Nucleus accumbens (tissue), 56 donors: ENCODE measurements at regions not wholly inside any gene's neighbourhood (a gene's known extent, or its start where the extent isn't known, plus 50 kb on each side); places are given as distances from the start of the nearest gene placed in this dataset.
"Not testable (repeated sequence)": the region's sequence is repeated elsewhere in the genome, so short reads cannot be mapped to it uniquely, and the experiment has no call there.

ENCODE experiments used
- DNase-seq, 56 donors: peaks; one replicate each; lab custom pipeline; 2025; lab: John Stamatoyannopoulos, UW

GRCh38 chr2:52036853-52037252 is 1004.9 kb upstream of the NRXN1 start:
- no peak for DNase-seq

- no peak for DNase-seq
These were observed 1004.1 kb upstream of the NRXN1 start for GRCh38 chr2:52036024-52036423.

DNA sequence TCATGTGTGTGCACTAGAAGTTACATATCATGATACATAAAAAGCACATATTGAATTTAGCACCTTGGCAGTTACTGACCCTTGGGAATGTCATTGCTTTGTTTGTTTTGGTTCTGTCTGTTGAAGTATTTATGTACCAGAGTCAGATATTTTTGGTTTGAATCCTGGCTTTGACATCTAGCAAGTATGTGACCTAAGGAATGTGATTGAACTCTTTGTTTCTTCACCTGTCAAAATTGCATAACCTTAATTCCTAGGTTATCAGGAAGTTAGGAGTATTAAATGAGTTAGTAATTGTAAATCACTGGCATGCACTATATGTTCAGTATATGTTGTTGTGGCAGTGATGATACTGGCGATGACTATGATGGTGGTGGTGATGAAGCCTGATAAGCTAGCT is 1003.5 kb upstream of the NRXN1 start:
- DNase-seq, result no peak

GRCh38 chr2:52034706-52035105 is 1002.8 kb upstream of the NRXN1 start:
- no peak for DNase-seq

DNA sequence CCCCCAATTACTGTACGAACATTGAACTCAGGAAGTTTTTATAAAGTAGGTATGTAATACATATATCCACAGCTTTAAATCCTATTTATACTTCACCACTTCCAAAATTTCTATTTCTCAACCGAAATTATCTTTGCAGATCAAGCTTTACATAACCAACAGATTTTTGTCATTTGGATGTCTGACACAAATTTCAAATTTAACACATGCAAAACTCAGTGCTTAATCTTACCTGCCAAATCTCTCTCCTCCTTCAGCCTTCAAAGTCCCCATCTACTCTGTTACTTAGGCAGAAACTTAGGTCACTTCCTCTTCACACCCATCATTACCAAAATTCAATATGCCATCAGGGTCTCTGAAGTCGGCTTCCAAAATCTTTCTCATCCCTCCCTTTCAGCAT is 990.1 kb upstream of the NRXN1 start:
- no peak for DNase-seq

GRCh38 chr2:52017646-52018235 is 985.8 kb upstream of the NRXN1 start:
- DNase-seq, result no peak

- DNase-seq, result not testable (repeated sequence)
These were observed 975.0 kb upstream of the NRXN1 start for GRCh38 chr2:52006821-52007366.

GRCh38 chr2:52000151-52000855 is 968.4 kb upstream of the NRXN1 start:
- DNase-seq, result no peak

GRCh38 chr2:51998890-51999289 is 967.0 kb upstream of the NRXN1 start:
- no peak for DNase-seq

- DNase-seq, result no peak
These were observed 965.6 kb upstream of the NRXN1 start for GRCh38 chr2:51997571-51997970.

- no peak for DNase-seq
These were observed 963.4 kb upstream of the NRXN1 start for GRCh38 chr2:51995293-51995692.

- DNase-seq, result no peak
These were observed 962.3 kb upstream of the NRXN1 start for GRCh38 chr2:51994123-51994763.

DNA sequence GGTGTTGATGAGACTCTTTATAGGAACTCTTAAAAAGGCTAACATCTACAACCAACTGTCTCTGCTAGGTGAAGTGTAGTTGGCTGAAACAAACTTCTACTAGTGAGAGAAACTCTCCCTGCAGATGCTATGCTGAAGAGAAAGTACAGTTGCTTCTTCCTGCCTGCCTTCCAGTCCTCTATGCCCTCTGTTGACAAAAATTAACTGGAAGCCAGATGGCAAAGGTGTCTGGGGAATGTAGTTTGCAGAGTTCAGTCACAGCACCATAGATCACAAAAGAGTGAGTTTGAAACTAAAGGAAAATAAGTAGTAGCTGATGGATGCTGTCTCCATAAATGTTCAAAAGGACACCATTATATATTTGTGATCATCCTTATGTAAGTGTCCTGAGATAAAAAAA is 958.8 kb upstream of the NRXN1 start:
- no peak for DNase-seq

DNA sequence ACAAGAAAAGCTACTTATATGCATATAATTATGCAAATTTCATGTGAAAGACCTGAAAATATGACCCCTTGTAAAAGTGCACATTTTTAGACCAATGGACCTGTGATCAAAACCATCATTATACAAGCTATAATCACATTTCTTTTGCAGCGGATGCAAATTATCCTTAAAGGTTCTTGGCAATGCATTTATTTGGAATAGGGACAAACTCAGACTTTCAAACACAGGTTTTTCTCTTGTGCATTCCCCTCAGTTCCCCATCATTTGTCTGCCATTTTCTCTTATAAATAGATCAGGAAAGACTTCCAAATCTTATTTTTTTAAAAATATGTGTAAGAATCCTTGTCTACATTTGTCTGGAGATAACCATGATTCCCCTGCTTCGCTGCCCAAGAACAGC is 954.2 kb upstream of the NRXN1 start:
- DNase-seq, result no peak

- no peak for DNase-seq
These were observed 949.9 kb upstream of the NRXN1 start for GRCh38 chr2:51981783-51982182.

DNA sequence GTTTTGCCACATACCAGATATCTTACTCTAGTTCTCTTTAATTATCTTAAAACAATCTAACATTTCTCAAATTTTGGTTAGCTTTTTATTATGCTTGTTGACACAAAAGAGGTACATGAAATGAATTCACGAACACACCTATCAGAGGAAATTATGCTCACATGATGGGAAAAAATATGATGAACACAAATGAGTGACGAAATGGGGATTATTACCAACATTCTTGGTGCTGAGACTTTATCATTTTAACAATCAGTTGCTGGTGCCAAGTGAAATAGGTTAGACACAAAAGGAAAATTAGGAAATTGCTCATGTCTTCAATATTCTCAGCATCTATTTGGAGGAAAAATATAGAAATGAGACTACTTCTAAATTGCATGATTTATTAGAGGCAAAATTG is 944.7 kb upstream of the NRXN1 start:
- no peak for DNase-seq

DNA sequence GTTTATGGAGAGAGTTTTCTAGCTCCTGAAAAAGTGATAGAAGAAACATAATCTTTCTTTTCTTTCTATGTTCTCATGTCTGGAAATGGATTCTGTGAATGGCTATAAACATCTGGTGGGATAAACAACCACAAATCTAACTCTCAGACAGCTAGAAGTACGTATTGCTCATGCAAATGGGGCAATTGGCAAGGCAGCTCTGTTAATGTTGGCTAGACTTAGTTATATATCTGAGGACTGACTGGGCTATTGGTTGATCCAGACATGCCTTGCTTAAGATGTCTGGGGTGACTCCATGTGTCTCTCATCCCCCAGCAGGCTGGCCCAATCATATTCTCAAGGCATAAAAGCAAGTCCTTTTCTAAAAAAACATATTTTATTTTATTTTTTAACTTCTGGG is 939.2 kb upstream of the NRXN1 start:
- DNase-seq, result no peak

GRCh38 chr2:51969347-51969746 is 937.4 kb upstream of the NRXN1 start:
- DNase-seq, result no peak

DNA sequence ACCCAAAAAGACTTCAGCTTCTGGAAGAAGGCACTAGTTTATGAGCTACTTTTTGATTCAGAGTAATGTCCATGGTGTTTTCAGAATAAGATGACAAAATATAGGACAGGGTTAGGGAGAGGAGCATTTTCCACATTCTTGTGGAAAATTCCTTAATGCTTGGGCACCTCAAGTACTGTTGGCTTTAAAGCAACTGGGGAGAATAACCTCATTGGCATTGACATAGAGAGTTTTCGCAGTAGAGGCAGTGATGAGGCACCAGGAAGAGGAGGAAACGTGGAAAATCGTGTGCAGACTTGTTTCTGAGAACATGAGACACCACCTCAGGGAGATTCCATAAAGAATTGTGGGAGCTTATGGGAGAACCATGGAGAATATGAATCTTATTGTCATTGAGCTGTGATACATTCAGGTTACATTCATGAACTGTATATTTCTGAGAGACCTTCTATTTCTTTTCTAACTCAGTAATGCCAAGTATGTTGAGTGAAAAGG is 929.0 kb upstream of the NRXN1 start:
- DNase-seq, result no peak

DNA sequence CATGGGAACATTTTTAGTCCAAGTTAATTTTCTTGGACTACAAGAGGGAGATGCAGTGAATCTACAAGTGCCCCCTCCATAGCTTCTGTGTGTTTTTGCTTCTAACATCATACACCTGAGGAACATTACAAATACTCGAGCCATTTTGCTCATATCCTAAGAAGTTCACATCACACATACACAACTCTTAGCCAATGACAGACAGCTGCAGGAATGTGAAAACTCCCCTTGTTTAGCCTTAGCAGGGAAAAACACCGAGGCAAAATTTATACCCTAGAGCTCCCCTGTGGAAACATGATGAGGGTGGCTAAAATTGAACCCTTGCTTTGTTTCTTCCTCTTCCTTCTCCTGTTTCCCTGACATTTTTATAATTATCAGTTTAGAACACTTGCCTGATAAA is 928.3 kb upstream of the NRXN1 start:
- no peak for DNase-seq

DNA sequence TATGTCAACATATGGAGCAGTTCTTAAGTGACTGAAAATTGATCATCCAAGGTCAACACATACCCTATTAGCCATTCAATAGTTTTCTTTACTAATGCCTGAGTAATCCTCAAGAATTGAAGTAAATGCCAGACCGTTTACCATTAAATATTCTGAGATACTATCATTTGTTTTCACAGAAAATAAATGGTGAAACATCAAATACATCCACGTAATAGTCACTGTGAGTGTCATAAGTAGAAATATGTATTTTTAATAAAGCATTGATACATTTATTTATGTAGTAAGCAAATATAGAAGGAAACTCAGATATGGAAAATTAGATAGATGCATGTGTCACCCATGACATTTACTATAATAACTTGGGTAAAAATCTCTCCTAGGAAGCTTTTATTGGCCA is 927.8 kb upstream of the NRXN1 start:
- no peak for DNase-seq

GRCh38 chr2:51953931-51954330 is 922.0 kb upstream of the NRXN1 start:
- DNase-seq, result no peak
